Fibroblast of lung (primary cell): ENCODE measurements at regions not wholly inside any gene's neighbourhood (a gene's known extent, or its start where the extent isn't known, plus 50 kb on each side); places are given as distances from the start of the nearest gene placed in this dataset.

Source experiments
- DNase-seq, 2 donors: peaks; one replicate each; pipeline versions ENCODE4 v3.0.0 to v3.0.0-alpha.2; 2010; ENCODE audit warnings: low read depth in 2 of 2
- H2AFZ ChIP-seq: 2 replicates; pipeline ENCODE4 v1.5.1; 2012; ENCODE audit warnings: low read length, control low read depth, inconsistent platforms
- H3K27ac ChIP-seq: 2 replicates; pipeline ENCODE4 v1.5.1; 2011; ENCODE audit warnings: low read length, control low read depth; ENCODE audit not compliant: insufficient read depth
- H3K27me3 ChIP-seq: 2 replicates; pipeline ENCODE4 v1.5.1; 2011; ENCODE audit warnings: mild to moderate bottlenecking, low read length; ENCODE audit not compliant: control insufficient read depth, insufficient read depth
- H3K36me3 ChIP-seq: 2 replicates; pipeline ENCODE4 v1.5.1; 2011; ENCODE audit warnings: low read length; ENCODE audit not compliant: control insufficient read depth, insufficient read depth
- H3K4me1 ChIP-seq: 2 replicates; pipeline ENCODE4 v1.5.1; 2011; ENCODE audit warnings: low read length; ENCODE audit not compliant: control insufficient read depth, insufficient read depth; ENCODE audit errors: extremely low read depth
- H3K4me2 ChIP-seq: 2 replicates; pipeline ENCODE4 v1.5.1; 2011; ENCODE audit warnings: low read length, control low read depth; ENCODE audit not compliant: insufficient read depth; ENCODE audit errors: extremely low read depth
- H3K4me3 ChIP-seq, 4 experiments: fragments of 200-600 bp in 1 of 4; sonication (generic) in 1 of 4; replicated peaks in 1 of 4; 2 replicates each; pipeline ENCODE4 v1.5.1; 2011 to 2016; ENCODE audit warnings: low read length in 4 of 4, low read depth in 3 of 4, mild to moderate bottlenecking in 3 of 4, control low read depth in 2 of 4, inconsistent platforms in 1 of 4, mixed read lengths in 1 of 4; ENCODE audit not compliant: insufficient read depth in 1 of 4; ENCODE audit errors: control extremely low read depth in 1 of 4
- H3K79me2 ChIP-seq: 2 replicates; pipeline ENCODE4 v1.5.1; 2012; ENCODE audit warnings: mild to moderate bottlenecking, low read length, inconsistent platforms; ENCODE audit not compliant: control insufficient read depth, insufficient read depth
- H3K9ac ChIP-seq: 2 replicates; pipeline ENCODE4 v1.5.1; 2011; ENCODE audit warnings: mild to moderate bottlenecking, low read length, control low read depth; ENCODE audit not compliant: insufficient read depth
- H3K9me3 ChIP-seq: 2 replicates; pipeline ENCODE4 v1.5.1; 2012; ENCODE audit warnings: low read depth, low read length; ENCODE audit not compliant: control insufficient read depth, insufficient read depth
- H4K20me1 ChIP-seq: 2 replicates; pipeline ENCODE4 v1.5.1; 2011; ENCODE audit warnings: low read length; ENCODE audit not compliant: control insufficient read depth, insufficient read depth; ENCODE audit errors: extremely low read depth
- CTCF ChIP-seq, 2 donors: IDR thresholded peaks in 1 of 2; conservative IDR thresholded peaks in 1 of 2; 1 replicate in 1 of 2; 2 replicates in 1 of 2; pipeline ENCODE4 v1.5.1; 2011 to 2012; ENCODE audit warnings: low read length in 2 of 2, control low read depth in 1 of 2, inconsistent platforms in 1 of 2, low read depth in 1 of 2, mild to moderate bottlenecking in 1 of 2
- EZH2 ChIP-seq: IDR thresholded peaks from 2 replicates; pipeline ENCODE4 v1.5.1; 2012; ENCODE audit warnings: low read length, control low read depth, mild to moderate bottlenecking; ENCODE audit errors: missing control alignments

GRCh38 chr1:188551176-188551575 is 1722.4 kb downstream of the PLA2G4A start:
- Histone ChIP-seq H3K79me2 (no peaks in the 10 kb centered on the region), H3K4me1 (no peaks in the 10 kb centered on the region), H3K9me3 (no peaks in the 10 kb centered on the region), H4K20me1 (no peaks in the 10 kb centered on the region), H2AFZ (no peak overlapping the region), H3K36me3 (no peaks in the 10 kb centered on the region), H3K4me3 (no peak overlapping the region), H3K4me2 (no peak overlapping the region), H3K27ac (no peak overlapping the region), H3K27me3 (no peaks in the 10 kb centered on the region), H3K9ac (no peak overlapping the region)
- no peak for DNase-seq
- TF ChIP-seq CTCF (conservative IDR thresholded peaks at IDR 0.05 in 1 of 2, IDR thresholded peaks at IDR 0.05 in 1 of 2; ENCODE audit: low read depth in 1 of 2, low read length in 2 of 2) (no peak), EZH2 (no peak)

- Histone ChIP-seq H3K9ac (no peak overlapping the region), H4K20me1 (no peaks in the 10 kb centered on the region), H3K4me1 (no peaks in the 10 kb centered on the region), H2AFZ (no peak overlapping the region), H3K27me3 (no peaks in the 10 kb centered on the region), H3K4me2 (no peak overlapping the region), H3K4me3 (no peak overlapping the region), H3K36me3 (no peaks in the 10 kb centered on the region), H3K9me3 (no peaks in the 10 kb centered on the region), H3K27ac (no peak overlapping the region), H3K79me2 (no peaks in the 10 kb centered on the region)
- no peak for DNase-seq
- TF ChIP-seq EZH2 (no peak), CTCF (conservative IDR thresholded peaks at IDR 0.05 in 1 of 2, IDR thresholded peaks at IDR 0.05 in 1 of 2; ENCODE audit: low read depth in 1 of 2, low read length in 2 of 2) (no peak)
Measured at GRCh38 chr1:188557053-188557452, 1728.3 kb downstream of the PLA2G4A start.

- Histone ChIP-seq H3K4me2 (no peak overlapping the region), H4K20me1 (no peaks in the 10 kb centered on the region), H3K4me3 (no peak overlapping the region), H3K27ac (no peak overlapping the region), H2AFZ (no peak overlapping the region), H3K9me3 (no peaks in the 10 kb centered on the region), H3K79me2 (no peaks in the 10 kb centered on the region), H3K9ac (no peak overlapping the region), H3K4me1 (no peaks in the 10 kb centered on the region), H3K36me3 (no peaks in the 10 kb centered on the region), H3K27me3 (no peaks in the 10 kb centered on the region)
- DNase-seq, result no peak
- TF ChIP-seq EZH2, result no peak
- TF ChIP-seq CTCF (conservative IDR thresholded peaks at IDR 0.05 in 1 of 2, IDR thresholded peaks at IDR 0.05 in 1 of 2; ENCODE audit: low read depth in 1 of 2, low read length in 2 of 2), result no peak
Measured at GRCh38 chr1:188582911-188583532, 1754.3 kb downstream of the PLA2G4A start.
